DLD1 (cell line): ENCODE measurements at regions not wholly inside any gene's neighbourhood (a gene's known extent, or its start where the extent isn't known, plus 50 kb on each side); places are given as distances from the start of the nearest gene placed in this dataset.

Experiments
- in situ Hi-C: cut with HindIII; loops from 2 replicates; pipeline ENCODE4 v1.10.0; 2017; ENCODE audit warnings: low sequenced_read_pairs

DNA sequence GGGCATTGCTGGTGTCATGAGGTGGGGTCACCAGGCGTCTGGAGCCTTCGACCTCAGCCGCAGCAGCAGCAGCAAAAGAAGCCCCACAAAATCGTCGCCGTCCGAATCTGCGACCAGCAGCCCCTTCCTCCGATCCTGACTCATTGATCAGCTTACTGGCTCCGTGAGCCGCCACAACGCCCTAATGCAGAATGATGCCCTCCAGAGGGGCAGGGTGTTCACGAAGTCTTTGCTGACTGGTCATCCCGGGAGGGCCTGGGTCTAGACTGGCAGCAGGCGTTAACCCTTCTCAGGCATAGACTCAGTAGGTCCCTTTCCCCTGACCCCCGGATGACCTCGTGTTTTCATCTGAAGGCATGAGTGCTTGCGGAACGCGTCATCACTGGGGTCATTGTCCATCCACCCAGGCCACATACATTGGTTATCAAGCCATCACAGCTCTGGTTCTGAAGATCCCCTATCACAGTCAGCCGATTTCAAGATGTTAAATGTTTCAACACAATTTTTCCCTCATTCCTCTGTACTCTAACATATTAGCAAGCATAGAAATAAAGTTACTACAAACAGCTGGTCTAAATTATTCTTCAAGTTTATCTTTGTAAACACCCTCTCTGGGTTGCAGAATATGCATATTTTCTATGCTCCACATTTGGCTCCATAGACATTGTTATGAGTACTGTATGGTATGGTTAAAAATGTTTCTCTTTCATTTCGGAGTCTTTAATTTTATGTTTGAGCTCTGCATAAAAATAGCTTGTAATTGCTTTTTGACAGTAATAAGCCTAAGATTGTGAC lies 83.3 kb upstream of the SALL3 start:
- in situ Hi-C loops = no loop called here

- in situ Hi-C loops = no loop called here
Observed at GRCh38 chr18:78898066-78898465, 81.6 kb upstream of the SALL3 start.

DNA sequence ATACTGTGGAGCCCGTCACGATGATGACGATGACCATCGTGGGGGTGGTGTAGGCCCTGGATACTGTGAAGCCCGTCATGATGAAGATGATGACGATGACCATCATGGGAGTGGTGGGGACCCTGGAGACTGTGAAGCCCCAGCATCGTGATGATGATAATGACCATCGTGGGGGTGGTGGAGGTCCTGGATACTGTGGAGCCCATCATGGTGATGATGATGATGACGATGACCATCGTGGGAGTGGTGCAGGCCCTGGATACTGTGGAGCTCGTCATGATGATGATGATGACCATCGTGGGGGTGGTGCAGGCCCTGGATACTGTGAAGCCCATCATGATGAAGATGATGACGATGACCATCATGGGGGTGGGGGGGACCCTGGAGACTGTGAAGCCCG lies 81.0 kb upstream of the SALL3 start:
- in situ Hi-C loops = no loop called here

DNA sequence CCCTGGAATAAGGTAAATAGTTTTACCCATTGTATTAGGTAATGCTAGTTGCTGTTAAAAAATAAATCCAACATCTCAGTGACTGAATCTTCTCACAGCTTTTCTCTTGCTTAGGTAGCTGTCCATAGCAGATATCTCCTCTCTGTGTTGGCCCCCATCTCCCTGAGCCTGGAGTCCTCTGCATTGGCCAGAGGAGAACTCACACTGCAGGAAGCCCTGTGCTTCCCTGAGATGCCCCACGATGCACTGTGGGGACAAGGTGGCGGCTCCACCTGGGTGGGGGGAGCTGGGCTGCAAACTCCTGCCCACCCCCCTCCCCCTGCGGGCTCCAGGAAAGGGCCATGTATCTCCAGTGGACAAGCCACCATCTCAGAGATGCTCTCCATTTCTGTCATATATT lies 80.4 kb upstream of the SALL3 start:
- in situ Hi-C loops = no loop called here

DNA sequence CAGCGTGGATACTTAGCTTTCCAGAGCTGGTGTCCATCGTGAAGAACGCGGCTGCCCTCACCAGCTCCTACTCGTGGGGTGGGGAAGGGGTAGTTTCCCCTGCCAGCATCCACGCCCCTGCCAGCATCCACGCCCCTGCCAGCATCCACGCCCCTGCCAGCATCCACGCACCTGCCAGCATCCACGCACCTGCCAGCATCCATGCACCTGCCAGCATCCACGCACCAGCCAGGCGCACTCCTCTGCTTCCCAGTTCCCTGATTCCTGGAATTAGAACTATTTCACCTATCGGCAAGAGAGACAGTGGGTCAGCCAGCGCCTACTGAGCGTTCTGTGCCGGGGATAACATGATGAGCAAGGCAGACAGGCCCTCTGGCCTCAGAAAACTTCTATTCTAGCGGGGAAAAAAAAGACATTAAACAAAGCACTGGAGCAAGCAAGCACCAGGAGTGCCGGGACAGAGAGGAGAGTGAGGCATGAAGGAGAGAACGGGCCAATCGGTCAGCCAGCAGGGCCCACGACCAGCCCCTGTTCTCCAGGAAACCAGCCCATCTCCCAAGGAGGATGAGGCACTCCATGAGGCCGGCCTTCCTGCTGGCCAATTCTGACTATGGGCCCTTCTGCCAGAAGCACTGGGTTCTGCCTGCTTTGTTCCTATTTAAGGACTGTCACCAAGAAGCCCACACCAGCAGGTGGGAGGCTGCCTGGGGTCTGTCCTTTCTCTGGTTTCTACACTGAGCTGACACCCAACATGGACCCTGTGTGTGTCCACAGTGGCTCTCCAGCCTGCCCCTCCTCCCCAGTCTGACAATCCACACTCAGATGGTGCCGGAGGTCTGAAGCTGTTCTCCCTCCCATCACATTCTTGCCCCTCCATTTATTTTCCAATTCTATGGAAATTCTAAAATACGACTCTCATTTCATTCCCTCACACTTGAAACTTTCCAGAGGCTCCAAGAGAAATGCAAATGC lies 78.4 kb upstream of the SALL3 start:
- in situ Hi-C loops = no loop called here

DNA sequence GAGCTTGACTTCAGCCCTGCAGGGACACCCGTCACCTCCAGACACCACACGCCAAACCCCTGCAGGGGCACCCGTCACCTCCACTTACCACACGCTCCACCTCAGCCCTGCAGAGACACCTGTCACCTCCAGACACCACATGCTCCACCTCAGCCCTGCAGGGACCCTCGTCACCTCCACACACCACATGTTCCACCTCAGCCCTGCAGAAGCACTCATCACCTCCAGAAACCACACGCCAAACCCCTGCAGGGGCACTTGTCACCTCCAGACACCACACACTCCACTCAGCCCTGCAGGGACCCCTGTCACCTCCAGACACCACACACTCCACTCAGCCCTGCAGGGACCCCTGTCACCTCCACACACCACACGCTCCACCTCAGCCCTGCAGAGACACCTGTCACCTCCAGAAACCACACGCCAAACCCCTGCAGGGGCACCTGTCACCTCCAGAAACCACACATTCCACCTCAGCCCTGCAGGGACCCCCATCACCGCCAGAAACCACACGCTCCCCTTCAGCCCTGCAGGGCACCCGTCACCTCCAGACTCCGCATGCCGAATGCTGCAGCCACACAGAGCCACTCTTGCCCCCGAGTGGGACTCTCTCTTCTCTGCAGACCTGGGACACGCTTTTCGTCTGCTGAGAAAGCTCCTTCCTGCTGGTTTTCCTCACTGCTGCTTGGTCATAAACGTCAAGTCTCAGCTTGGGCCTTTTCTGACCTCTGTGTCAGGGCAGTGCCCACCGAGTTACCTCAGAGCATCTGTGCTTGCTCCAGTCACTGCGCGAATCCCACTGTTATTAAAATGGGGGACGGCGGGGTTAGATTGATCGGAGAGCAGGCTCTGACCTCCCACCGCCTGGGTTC lies 77.5 kb upstream of the SALL3 start:
- in situ Hi-C loops = no loop called here

GRCh38 chr18:78902795-78903435 lies 76.7 kb upstream of the SALL3 start:
- in situ Hi-C loops = no loop called here

GRCh38 chr18:78903436-78904178 lies 76.0 kb upstream of the SALL3 start:
- in situ Hi-C loops = no loop called here

- in situ Hi-C loops = no loop called here
Observed at GRCh38 chr18:78904179-78904531, 75.5 kb upstream of the SALL3 start.

GRCh38 chr18:78905334-78905733 lies 74.3 kb upstream of the SALL3 start:
- in situ Hi-C loops = no loop called here

- in situ Hi-C loops = no loop called here
Observed at GRCh38 chr18:78906066-78906465, 73.6 kb upstream of the SALL3 start.

GRCh38 chr18:78908462-78909260 lies 71.0 kb upstream of the SALL3 start:
- in situ Hi-C loops = no loop called here

- in situ Hi-C loops = no loop called here
Observed at GRCh38 chr18:78911751-78912283, 67.8 kb upstream of the SALL3 start.

DNA sequence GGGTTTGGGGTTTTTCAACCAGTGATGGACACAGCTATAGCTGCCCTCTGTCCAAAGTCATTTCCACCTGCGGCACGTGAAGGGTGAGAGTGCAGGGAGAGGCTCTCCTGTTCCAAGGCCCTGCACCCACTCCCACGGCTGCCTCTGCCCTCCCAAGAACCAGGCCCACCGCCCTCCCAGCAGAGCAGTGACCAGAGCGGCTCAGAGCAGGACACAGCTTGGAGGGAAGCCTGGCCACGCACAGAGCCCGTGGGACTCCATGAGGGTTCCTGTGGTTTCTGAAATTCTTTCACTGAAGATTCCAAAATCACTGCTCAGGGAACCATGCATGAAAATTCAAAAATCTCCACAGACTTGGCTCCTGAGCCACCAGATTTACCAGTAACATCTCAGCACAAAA lies 67.3 kb upstream of the SALL3 start:
- in situ Hi-C loops = no loop called here

- in situ Hi-C loops = no loop called here
Observed at GRCh38 chr18:78912844-78913243, 66.8 kb upstream of the SALL3 start.

DNA sequence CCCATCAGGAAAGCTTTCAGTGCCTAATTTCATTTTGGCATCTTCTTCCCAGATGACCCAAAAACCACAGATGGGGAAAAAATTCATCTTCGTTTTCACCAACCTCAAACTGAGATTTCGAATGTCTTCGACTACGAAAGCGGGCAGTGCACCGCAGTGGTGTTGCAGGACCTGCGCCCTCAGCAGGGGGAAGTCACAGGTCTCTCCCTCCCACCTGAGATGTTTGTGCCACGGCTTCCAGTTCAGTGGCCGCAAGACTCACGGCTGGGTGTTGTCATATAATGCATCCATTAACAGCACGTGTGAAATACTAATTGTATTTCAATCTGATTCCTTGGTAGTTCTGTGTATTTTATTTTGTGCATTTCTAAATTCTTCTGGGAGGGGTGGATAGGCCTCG lies 66.2 kb upstream of the SALL3 start:
- in situ Hi-C loops = no loop called here

GRCh38 chr18:78913830-78914231 lies 65.8 kb upstream of the SALL3 start:
- in situ Hi-C loops = no loop called here

- in situ Hi-C loops = no loop called here
Observed at GRCh38 chr18:78914249-78914935, 65.2 kb upstream of the SALL3 start.
